GM12891 (cell line): ENCODE measurements at regions not wholly inside any gene's neighbourhood (a gene's known extent, or its start where the extent isn't known, plus 50 kb on each side); places are given as distances from the start of the nearest gene placed in this dataset.

Experiments
- POLR2A ChIP-seq: IDR thresholded peaks from 2 replicates; pipeline ENCODE4 v1.6.1; 2011; ENCODE audit warnings: low read depth, low read length, control low read depth
- TAF1 ChIP-seq: IDR thresholded peaks from 2 replicates; pipeline ENCODE4 v1.6.1; 2011; ENCODE audit warnings: low read depth, low read length, control low read depth

GRCh38 chr9:109934857-109935215 is 154.8 kb downstream of the PALM2AKAP2 start:
- TF ChIP-seq TAF1: no peak
- TF ChIP-seq POLR2A: no peak
